ENCODE measurements at regions not wholly inside any gene's neighbourhood (a gene's known extent, or its start where the extent isn't known, plus 50 kb on each side); places are given as distances from the start of the nearest gene placed in this dataset.

DNA sequence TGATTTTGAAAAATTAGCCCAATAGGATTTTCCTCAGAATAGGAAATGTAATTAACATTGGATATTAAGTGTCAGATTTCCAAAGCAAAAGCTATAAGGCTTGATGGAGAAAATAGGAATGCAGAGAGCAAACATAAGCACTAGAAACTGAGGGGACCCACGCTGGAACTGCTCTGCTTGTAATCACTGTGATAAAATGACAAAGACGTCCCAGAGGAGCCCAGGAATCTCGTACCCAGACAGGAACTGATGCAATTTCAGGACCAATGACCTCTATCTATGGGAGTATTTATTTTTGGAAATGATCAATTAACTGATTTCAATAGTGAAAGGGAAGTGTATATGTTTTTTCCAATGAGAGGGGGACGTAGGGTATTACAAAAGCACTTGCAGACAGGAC, 714.5 kb upstream of the WWC1 start:
- TF ChIP-seq POLR2A (IDR thresholded peaks at IDR 0.05; ENCODE audit: low read length) (no peak), GATA1 (IDR thresholded peaks at IDR 0.05; ENCODE audit: low read depth, low read length) (no peak)
